ENCODE measurements at regions not wholly inside any gene's neighbourhood (a gene's known extent, or its start where the extent isn't known, plus 50 kb on each side); places are given as distances from the start of the nearest gene placed in this dataset.

GRCh38 chr2:165015052-165015642 lies 59.8 kb upstream of the SLC38A11 start:
- DNase-seq (ENCODE audit: low read depth): peak; percentile 67
- peak; percentile 95 for TF ChIP-seq CTCF (conservative IDR thresholded peaks at IDR 0.05; ENCODE audit: control insufficient read depth, insufficient read depth, low read depth, low read length)
- H3K4me3 ChIP-seq (ENCODE audit: control insufficient read depth, low read depth, low read length): no peak overlapping the region

DNA sequence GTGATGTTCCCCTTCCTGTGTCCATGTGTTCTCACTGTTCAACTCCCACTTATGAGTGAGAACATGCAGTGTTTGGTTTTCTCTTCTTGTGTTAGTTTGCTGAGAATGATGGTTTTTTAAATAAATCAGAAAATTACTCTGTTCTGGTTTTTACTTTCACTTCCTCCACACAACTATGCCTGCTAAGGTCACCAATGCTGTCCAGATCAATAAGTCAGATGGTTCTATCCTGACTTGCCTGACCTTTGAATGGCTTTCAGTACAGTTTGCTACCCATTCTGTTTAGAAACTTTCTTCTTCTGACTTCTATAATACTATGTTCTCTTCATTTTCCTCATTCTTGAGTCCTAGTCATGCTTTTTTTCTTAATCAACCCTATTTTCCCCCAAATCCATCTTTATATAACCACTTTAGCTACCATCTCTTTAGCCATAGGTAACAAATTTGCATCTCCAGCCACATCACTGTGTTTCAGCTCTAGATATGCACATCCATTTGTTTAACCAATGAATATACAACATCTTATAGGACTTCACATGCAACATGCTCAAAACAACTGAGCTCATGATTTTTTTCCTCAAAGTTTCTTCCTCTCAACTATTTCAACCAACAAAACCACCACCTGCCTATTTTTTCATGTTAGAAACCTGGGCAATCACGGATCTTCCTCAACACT lies 58.8 kb upstream of the SLC38A11 start:
- H3K4me3 ChIP-seq (ENCODE audit: control insufficient read depth, low read depth, low read length): no peak overlapping the region
- no peak for TF ChIP-seq CTCF (conservative IDR thresholded peaks at IDR 0.05; ENCODE audit: control insufficient read depth, insufficient read depth, low read depth, low read length)
- no peak for DNase-seq (ENCODE audit: low read depth)

GRCh38 chr2:165011199-165011598 lies 55.9 kb upstream of the SLC38A11 start:
- H3K4me3 ChIP-seq (ENCODE audit: control insufficient read depth, low read depth, low read length): no peak overlapping the region
- TF ChIP-seq CTCF (conservative IDR thresholded peaks at IDR 0.05; ENCODE audit: control insufficient read depth, insufficient read depth, low read depth, low read length): no peak
- DNase-seq (ENCODE audit: low read depth): no peak

DNA sequence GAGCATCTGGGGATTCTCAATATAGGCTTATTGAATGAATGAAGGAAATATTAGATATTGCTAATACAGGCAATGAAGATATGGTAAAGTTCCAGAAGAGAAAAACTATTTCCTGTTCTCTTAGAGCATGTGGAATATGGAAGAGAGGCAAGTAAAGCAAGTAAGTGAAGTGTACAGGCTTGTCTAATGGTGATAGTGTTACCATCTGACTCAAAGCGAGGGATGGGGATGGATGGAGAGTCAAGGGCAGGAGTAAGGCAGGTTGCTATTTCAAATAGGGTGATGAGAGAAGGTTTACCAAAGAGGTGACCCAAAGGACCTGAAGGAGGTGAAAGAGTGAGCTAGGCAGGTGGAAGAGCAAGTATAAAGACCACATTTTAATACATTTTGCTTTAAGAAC lies 55.2 kb upstream of the SLC38A11 start:
- no peak for TF ChIP-seq CTCF (conservative IDR thresholded peaks at IDR 0.05; ENCODE audit: control insufficient read depth, insufficient read depth, low read depth, low read length)
- no peak overlapping the region for H3K4me3 ChIP-seq (ENCODE audit: control insufficient read depth, low read depth, low read length)
- no peak for DNase-seq (ENCODE audit: low read depth)

GRCh38 chr2:165009466-165009865 lies 54.1 kb upstream of the SLC38A11 start:
- no peak overlapping the region for H3K4me3 ChIP-seq (ENCODE audit: control insufficient read depth, low read depth, low read length)
- peak; percentile 48 for DNase-seq (ENCODE audit: low read depth)
- no peak for TF ChIP-seq CTCF (conservative IDR thresholded peaks at IDR 0.05; ENCODE audit: control insufficient read depth, insufficient read depth, low read depth, low read length)

GRCh38 chr2:165008730-165009315 lies 53.5 kb upstream of the SLC38A11 start:
- TF ChIP-seq CTCF (conservative IDR thresholded peaks at IDR 0.05; ENCODE audit: control insufficient read depth, insufficient read depth, low read depth, low read length): no peak
- H3K4me3 ChIP-seq (ENCODE audit: control insufficient read depth, low read depth, low read length): no peak overlapping the region
- DNase-seq (ENCODE audit: low read depth): peak; percentile 13
